ENCODE measurements at regions not wholly inside any gene's neighbourhood (a gene's known extent, or its start where the extent isn't known, plus 50 kb on each side); places are given as distances from the start of the nearest gene placed in this dataset.

- TF ChIP-seq CTCF (IDR thresholded peaks at IDR 0.05) (no peak), POLR2A (IDR thresholded peaks at IDR 0.05) (no peak), POLR2AphosphoS5 (IDR thresholded peaks at IDR 0.05; ENCODE audit: insufficient read depth in 1 of 2, low read depth in 1 of 2) (no peak)
Observed at GRCh38 chr16:86800894-86801293, 222.5 kb downstream of the FOXL1 start.

Data from vagina (tissue), 2 donors.